PC-9 (cell line): ENCODE measurements at regions not wholly inside any gene's neighbourhood (a gene's known extent, or its start where the extent isn't known, plus 50 kb on each side); places are given as distances from the start of the nearest gene placed in this dataset.

Experiments used
- EZH2 ChIP-seq: fragments of 200-600 bp; sonication (generic); IDR thresholded peaks from 2 replicates; pipeline ENCODE4 v1.8.0; 2017; ENCODE audit warnings: antibody characterized with exemption, low read depth
- TF ChIP-seq, protein P1 (sequence below): fragments of 200-600 bp; sonication (generic); conservative IDR thresholded peaks from 2 replicates; pipeline ENCODE4 v1.6.1; 2017; ENCODE audit warnings: mixed run types, antibody characterized with exemption, mild to moderate bottlenecking, moderate library complexity

- no peak for TF ChIP-seq EZH2
- TF ChIP-seq, protein P1, sequence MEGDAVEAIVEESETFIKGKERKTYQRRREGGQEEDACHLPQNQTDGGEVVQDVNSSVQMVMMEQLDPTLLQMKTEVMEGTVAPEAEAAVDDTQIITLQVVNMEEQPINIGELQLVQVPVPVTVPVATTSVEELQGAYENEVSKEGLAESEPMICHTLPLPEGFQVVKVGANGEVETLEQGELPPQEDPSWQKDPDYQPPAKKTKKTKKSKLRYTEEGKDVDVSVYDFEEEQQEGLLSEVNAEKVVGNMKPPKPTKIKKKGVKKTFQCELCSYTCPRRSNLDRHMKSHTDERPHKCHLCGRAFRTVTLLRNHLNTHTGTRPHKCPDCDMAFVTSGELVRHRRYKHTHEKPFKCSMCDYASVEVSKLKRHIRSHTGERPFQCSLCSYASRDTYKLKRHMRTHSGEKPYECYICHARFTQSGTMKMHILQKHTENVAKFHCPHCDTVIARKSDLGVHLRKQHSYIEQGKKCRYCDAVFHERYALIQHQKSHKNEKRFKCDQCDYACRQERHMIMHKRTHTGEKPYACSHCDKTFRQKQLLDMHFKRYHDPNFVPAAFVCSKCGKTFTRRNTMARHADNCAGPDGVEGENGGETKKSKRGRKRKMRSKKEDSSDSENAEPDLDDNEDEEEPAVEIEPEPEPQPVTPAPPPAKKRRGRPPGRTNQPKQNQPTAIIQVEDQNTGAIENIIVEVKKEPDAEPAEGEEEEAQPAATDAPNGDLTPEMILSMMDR = no peak
These were observed 60.4 kb upstream of the IFNAR2 start for GRCh38 chr21:33169359-33169758.
